H9 (cell line): ENCODE measurements at regions not wholly inside any gene's neighbourhood (a gene's known extent, or its start where the extent isn't known, plus 50 kb on each side); places are given as distances from the start of the nearest gene placed in this dataset.

Source experiments
- DNase-seq: peaks from one replicate; pipeline ENCODE4 v3.0.0-alpha.2; 2017
- H2AFZ ChIP-seq: one replicate; pipeline ENCODE4 v1.6.1; 2013; ENCODE audit warnings: mild to moderate bottlenecking, low read length, control low read depth, moderate library complexity
- H2AK5ac ChIP-seq: 2 replicates; pipeline ENCODE4 v1.6.1; 2013; ENCODE audit warnings: low read length, control low read depth, mixed read lengths; ENCODE audit not compliant: insufficient read length
- H2BK120ac ChIP-seq: one replicate; pipeline ENCODE4 v1.6.1; 2013; ENCODE audit warnings: low read depth, mild to moderate bottlenecking, low read length, control low read depth, inconsistent platforms; ENCODE audit not compliant: poor library complexity, severe bottlenecking
- H2BK12ac ChIP-seq: 2 replicates; pipeline ENCODE4 v1.6.1; 2013; ENCODE audit warnings: low read length, control low read depth, mixed read lengths, low read depth; ENCODE audit not compliant: insufficient read length
- H2BK15ac ChIP-seq: 2 replicates; pipeline ENCODE4 v1.6.1; 2013; ENCODE audit warnings: low read depth, low read length, control low read depth
- H2BK20ac ChIP-seq: one replicate; pipeline ENCODE4 v1.6.1; 2013; ENCODE audit warnings: low read depth, mild to moderate bottlenecking, low read length, control low read depth, inconsistent platforms; ENCODE audit not compliant: poor library complexity, severe bottlenecking
- H2BK5ac ChIP-seq: 2 replicates; pipeline ENCODE4 v1.6.1; 2013; ENCODE audit warnings: low read length, control low read depth, mixed read lengths; ENCODE audit not compliant: insufficient read length
- H3K14ac ChIP-seq: 2 replicates; pipeline ENCODE4 v1.6.1; 2013; ENCODE audit warnings: low read length, control low read depth; ENCODE audit not compliant: insufficient read depth
- H3K18ac ChIP-seq: 2 replicates; pipeline ENCODE4 v1.6.1; 2013; ENCODE audit warnings: low read depth, mild to moderate bottlenecking, mixed read lengths, low read length, control low read depth; ENCODE audit not compliant: insufficient read length
- H3K23ac ChIP-seq: 2 replicates; pipeline ENCODE4 v1.6.1; 2013; ENCODE audit warnings: low read length, control low read depth, mixed read lengths, low read depth; ENCODE audit not compliant: insufficient read length
- H3K23me2 ChIP-seq: 2 replicates; pipeline ENCODE4 v1.6.1; 2013; ENCODE audit warnings: low read depth, mild to moderate bottlenecking, mixed read lengths, low read length, control low read depth; ENCODE audit not compliant: insufficient read length, poor library complexity, severe bottlenecking
- H3K27ac ChIP-seq: 2 replicates; pipeline ENCODE4 v1.5.1; 2013; ENCODE audit warnings: low read length, control low read depth, mixed read lengths, low read depth; ENCODE audit not compliant: insufficient read length
- H3K27me3 ChIP-seq: 2 replicates; pipeline ENCODE4 v1.6.1; 2013; ENCODE audit warnings: low read length, control low read depth, inconsistent platforms; ENCODE audit not compliant: insufficient read depth
- H3K4ac ChIP-seq: 2 replicates; pipeline ENCODE4 v1.6.1; 2013; ENCODE audit warnings: low read depth, mild to moderate bottlenecking, control low read depth, inconsistent platforms, low read length, moderate library complexity
- H3K4me1 ChIP-seq: 2 replicates; pipeline ENCODE4 v1.6.1; 2013; ENCODE audit warnings: low read length, control low read depth, inconsistent platforms; ENCODE audit not compliant: insufficient read depth
- H3K4me2 ChIP-seq: 2 replicates; pipeline ENCODE4 v1.6.1; 2013; ENCODE audit warnings: low read length, control low read depth, mixed read lengths; ENCODE audit not compliant: insufficient read length, insufficient read depth
- H3K56ac ChIP-seq: 2 replicates; pipeline ENCODE4 v1.6.1; 2013; ENCODE audit warnings: low read depth, mild to moderate bottlenecking, mixed read lengths, low read length, control low read depth; ENCODE audit not compliant: insufficient read length
- H3K79me1 ChIP-seq: 2 replicates; pipeline ENCODE4 v1.6.1; 2013; ENCODE audit warnings: low read depth, mild to moderate bottlenecking, moderate library complexity, low read length, control low read depth, inconsistent platforms; ENCODE audit not compliant: insufficient read depth, poor library complexity, severe bottlenecking
- H3K79me2 ChIP-seq: 2 replicates; pipeline ENCODE4 v1.6.1; 2013; ENCODE audit warnings: low read length, control low read depth, inconsistent platforms; ENCODE audit not compliant: insufficient read depth
- H3K9ac ChIP-seq: 2 replicates; pipeline ENCODE4 v1.6.1; 2013; ENCODE audit warnings: low read length, control low read depth, mixed read lengths; ENCODE audit not compliant: insufficient read length; ENCODE audit errors: extremely low read depth
- H3K9me3 ChIP-seq: one replicate; pipeline ENCODE4 v1.6.1; 2013; ENCODE audit warnings: low read depth, low read length, inconsistent platforms; ENCODE audit not compliant: control insufficient read depth
- H3T11ph ChIP-seq: one replicate; pipeline ENCODE4 v1.6.1; 2013; ENCODE audit warnings: mild to moderate bottlenecking, low read length, control low read depth, inconsistent platforms
- H4K20me1 ChIP-seq: one replicate; pipeline ENCODE4 v1.6.1; 2013; ENCODE audit not compliant: control insufficient read depth, insufficient read length, insufficient read depth
- H4K5ac ChIP-seq: 2 replicates; pipeline ENCODE4 v1.6.1; 2013; ENCODE audit warnings: low read depth, mild to moderate bottlenecking, mixed read lengths, low read length, control low read depth; ENCODE audit not compliant: insufficient read length
- H4K8ac ChIP-seq: replicated peaks from 2 replicates; pipeline ENCODE4 v1.6.1; 2013; ENCODE audit warnings: low read length, control low read depth, mixed read lengths, low read depth; ENCODE audit not compliant: insufficient read length
- H4K91ac ChIP-seq: 2 replicates; pipeline ENCODE4 v1.6.1; 2013; ENCODE audit warnings: low read depth, mild to moderate bottlenecking, moderate library complexity, mixed read lengths, low read length, control low read depth; ENCODE audit not compliant: insufficient read length
- H3K27ac Mint-ChIP-seq, 3 experiments: 2 replicates in 2 of 3; 3 replicates in 1 of 3; pipeline ENCODE4 v1.8.0; 2020 to 2021; ENCODE audit warnings: mixed read lengths in 3 of 3, mild to moderate bottlenecking in 1 of 3, moderate library complexity in 1 of 3
- H3K27me3 Mint-ChIP-seq: 2 replicates; pipeline ENCODE4 v1.8.0; 2021; ENCODE audit warnings: low read depth, mild to moderate bottlenecking, moderate library complexity, mixed read lengths
- H3K36me3 Mint-ChIP-seq, 3 experiments: 2 replicates in 2 of 3; 3 replicates in 1 of 3; pipeline ENCODE4 v1.8.0; 2020 to 2021; ENCODE audit warnings: low read depth in 3 of 3, mixed read lengths in 3 of 3; ENCODE audit not compliant: insufficient read depth in 1 of 3
- H3K4me1 Mint-ChIP-seq, 2 experiments: 2 replicates each; pipeline ENCODE4 v1.8.0; 2020; ENCODE audit warnings: mixed read lengths in 2 of 2
- H3K4me3 Mint-ChIP-seq, 2 experiments: 2 replicates in 1 of 2; 3 replicates in 1 of 2; pipeline ENCODE4 v1.8.0; 2020 to 2021; ENCODE audit warnings: mild to moderate bottlenecking in 2 of 2, mixed read lengths in 2 of 2, moderate library complexity in 1 of 2
- H3K9me3 Mint-ChIP-seq, 2 experiments: 2 replicates in 1 of 2; 3 replicates in 1 of 2; pipeline ENCODE4 v1.8.0; 2020; ENCODE audit warnings: mild to moderate bottlenecking in 2 of 2, mixed read lengths in 2 of 2, moderate library complexity in 1 of 2
- WGBS: extraction: QIAGEN DNeasy Blood & Tissue Kit; methylation state at CpG from one replicate; pipeline ENCODE4 v1.1.7; 2013; ENCODE audit warnings: missing lambda C conversion rate, low lambda C conversion rate, mixed read lengths; ENCODE audit not compliant: insufficient read length; ENCODE audit errors: extremely low coverage; 5-methylcytosine and 5-hydroxymethylcytosine counted together
- TF ChIP-seq, protein P1 (sequence below): fragments of 200-600 bp; sonication (generic); conservative IDR thresholded peaks from 3 replicates; pipeline ENCODE4 v1.8.0; 2021; ENCODE audit warnings: antibody characterized with exemption, mild to moderate bottlenecking

DNA sequence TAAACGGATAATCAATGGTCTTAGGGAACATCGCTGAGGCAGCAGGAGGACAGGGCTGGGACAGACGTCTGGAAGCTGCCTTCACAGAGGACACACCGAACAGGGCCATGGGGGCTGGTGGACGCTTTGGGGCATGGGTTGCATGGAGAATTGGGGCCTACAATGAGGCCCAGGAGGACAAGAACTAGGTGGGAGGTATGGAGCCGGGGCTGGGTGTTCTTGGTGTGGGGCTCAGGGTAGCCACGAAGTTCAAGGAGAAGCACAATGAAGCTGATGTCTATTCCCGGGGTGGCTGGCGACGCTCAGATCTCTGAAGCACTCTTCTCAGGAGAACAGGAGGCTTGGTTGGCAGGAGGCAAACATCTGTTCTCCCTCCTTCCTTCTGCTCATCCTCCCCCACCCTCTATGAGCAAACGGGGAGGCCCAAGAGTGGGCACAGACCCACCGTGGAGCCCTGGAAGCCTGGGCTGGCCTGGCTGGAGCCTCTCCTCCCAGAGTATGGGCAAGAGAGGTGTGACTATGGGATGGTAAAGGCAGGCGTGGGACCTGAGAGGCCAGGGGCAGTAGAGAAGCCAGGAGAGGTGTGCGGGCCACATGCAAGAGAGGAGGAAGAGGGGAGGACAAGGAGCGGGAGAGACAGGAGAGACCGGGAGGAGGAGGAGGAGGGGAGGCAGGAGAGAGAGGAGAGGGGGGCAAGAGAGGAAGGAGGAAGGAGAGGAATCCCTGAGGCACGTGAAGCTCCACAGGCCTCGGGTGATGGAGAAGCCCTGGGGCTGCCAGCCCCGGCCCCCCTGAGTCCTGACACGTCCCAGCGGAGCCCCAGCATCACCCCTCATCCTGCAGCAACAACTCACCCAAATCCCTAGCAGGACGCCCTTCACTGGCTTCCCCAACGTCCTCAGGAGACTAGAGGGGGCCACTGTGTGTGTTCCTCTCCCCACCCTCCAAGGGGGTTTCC is 159.1 kb downstream of the OLFM1 start:
- Histone ChIP-seq H3K9ac (no peak overlapping the region), H2BK12ac (no peak overlapping the region), H4K5ac (no peak overlapping the region), H3K4me1 (no peaks in the 10 kb centered on the region), H4K8ac (no peak overlapping the region), H2AK5ac (no peak overlapping the region), H3K23me2 (no peaks in the 10 kb centered on the region), H3K9me3 (no peaks in the 10 kb centered on the region), H3K56ac (no peak overlapping the region), H2AFZ (no peak overlapping the region), H4K91ac (no peak overlapping the region), H3K79me2 (no peaks in the 10 kb centered on the region), H2BK20ac (no peak overlapping the region), H2BK15ac (no peak overlapping the region), H3T11ph (no peak overlapping the region), H3K23ac (no peak overlapping the region), H3K4me2 (no peak overlapping the region), H2BK120ac (no peak overlapping the region), H3K27ac (no peak overlapping the region), H3K79me1 (no peaks in the 10 kb centered on the region), H3K4ac (no peak overlapping the region), H3K27me3 (no peaks in the 10 kb centered on the region), H4K20me1 (no peaks in the 10 kb centered on the region), H2BK5ac (no peak overlapping the region), H3K14ac (no peak overlapping the region; the same call in 1 of the 2 replicates), H3K18ac (no peak overlapping the region)
- no peak overlapping the region for H3K27ac Mint-ChIP-seq
- WGBS = no CpG with 5 or more reads among the region's 23 CpGs
- peak overlapping the region in 1 of 2 experiments; percentile 6; a peak in 2 of 5 replicates for H3K4me3 Mint-ChIP-seq
- peaks cover 12 to 18% of the 10 kb centered on the region in 2 experiments for H3K4me1 Mint-ChIP-seq
- TF ChIP-seq, protein P1, sequence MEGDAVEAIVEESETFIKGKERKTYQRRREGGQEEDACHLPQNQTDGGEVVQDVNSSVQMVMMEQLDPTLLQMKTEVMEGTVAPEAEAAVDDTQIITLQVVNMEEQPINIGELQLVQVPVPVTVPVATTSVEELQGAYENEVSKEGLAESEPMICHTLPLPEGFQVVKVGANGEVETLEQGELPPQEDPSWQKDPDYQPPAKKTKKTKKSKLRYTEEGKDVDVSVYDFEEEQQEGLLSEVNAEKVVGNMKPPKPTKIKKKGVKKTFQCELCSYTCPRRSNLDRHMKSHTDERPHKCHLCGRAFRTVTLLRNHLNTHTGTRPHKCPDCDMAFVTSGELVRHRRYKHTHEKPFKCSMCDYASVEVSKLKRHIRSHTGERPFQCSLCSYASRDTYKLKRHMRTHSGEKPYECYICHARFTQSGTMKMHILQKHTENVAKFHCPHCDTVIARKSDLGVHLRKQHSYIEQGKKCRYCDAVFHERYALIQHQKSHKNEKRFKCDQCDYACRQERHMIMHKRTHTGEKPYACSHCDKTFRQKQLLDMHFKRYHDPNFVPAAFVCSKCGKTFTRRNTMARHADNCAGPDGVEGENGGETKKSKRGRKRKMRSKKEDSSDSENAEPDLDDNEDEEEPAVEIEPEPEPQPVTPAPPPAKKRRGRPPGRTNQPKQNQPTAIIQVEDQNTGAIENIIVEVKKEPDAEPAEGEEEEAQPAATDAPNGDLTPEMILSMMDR = no peak
- H3K27me3 Mint-ChIP-seq = peaks cover 5% of the 10 kb centered on the region
- H3K9me3 Mint-ChIP-seq = no peaks in the 10 kb centered on the region
- DNase-seq = no peak
- no peaks in the 10 kb centered on the region for H3K36me3 Mint-ChIP-seq
